Peyer's patch (tissue), 4 donors: ENCODE measurements at regions not wholly inside any gene's neighbourhood (a gene's known extent, or its start where the extent isn't known, plus 50 kb on each side); places are given as distances from the start of the nearest gene placed in this dataset.

Source experiments
- DNase-seq, 3 donors: peaks; one replicate each; pipeline ENCODE4 v3.0.0-alpha.2; 2017 to 2019
- H3K27ac ChIP-seq, 4 donors: fragments of 200-600 bp; sonication (generic); one replicate each; pipeline ENCODE4 v1.5.1; 2016 to 2019
- H3K27me3 ChIP-seq, 2 donors: fragments of 200-600 bp; sonication (generic); one replicate each; pipeline ENCODE4 v1.5.1; 2019
- H3K36me3 ChIP-seq, 3 donors: fragments of 200-600 bp; sonication (generic); one replicate each; pipeline ENCODE4 v1.5.1; 2016 to 2019
- H3K4me1 ChIP-seq, 4 donors: fragments of 200-600 bp; sonication (generic); one replicate each; pipeline ENCODE4 v1.5.1; 2016 to 2019
- H3K4me3 ChIP-seq, 4 donors: fragments of 200-600 bp; sonication (generic); 1 replicate in 3 of 4; 2 replicates in 1 of 4; pipeline ENCODE4 v1.5.1; 2016 to 2019; ENCODE audit warnings: mild to moderate bottlenecking in 1 of 4
- H3K9me3 ChIP-seq, 4 donors: fragments of 200-600 bp; sonication (generic); one replicate each; pipeline ENCODE4 v1.5.1; 2016 to 2019; ENCODE audit warnings: mild to moderate bottlenecking in 1 of 4
- POLR2A ChIP-seq, 2 donors: fragments of 450-650 bp; IDR thresholded peaks; one replicate each; pipeline ENCODE4 v1.5.1; 2017; ENCODE audit warnings: antibody characterized with exemption in 2 of 2, mild to moderate bottlenecking in 2 of 2, moderate library complexity in 2 of 2
- TF ChIP-seq, protein P1 (sequence below), 6 experiments: fragments of 450-650 bp in 4 of 6; fragments of 200-600 bp in 2 of 6; sonication (generic) in 1 of 6; IDR thresholded peaks; one replicate each; pipeline ENCODE4 v1.5.1; 2017 to 2019; ENCODE audit warnings: antibody characterized with exemption in 6 of 6, mild to moderate bottlenecking in 3 of 6, moderate library complexity in 1 of 6

DNA sequence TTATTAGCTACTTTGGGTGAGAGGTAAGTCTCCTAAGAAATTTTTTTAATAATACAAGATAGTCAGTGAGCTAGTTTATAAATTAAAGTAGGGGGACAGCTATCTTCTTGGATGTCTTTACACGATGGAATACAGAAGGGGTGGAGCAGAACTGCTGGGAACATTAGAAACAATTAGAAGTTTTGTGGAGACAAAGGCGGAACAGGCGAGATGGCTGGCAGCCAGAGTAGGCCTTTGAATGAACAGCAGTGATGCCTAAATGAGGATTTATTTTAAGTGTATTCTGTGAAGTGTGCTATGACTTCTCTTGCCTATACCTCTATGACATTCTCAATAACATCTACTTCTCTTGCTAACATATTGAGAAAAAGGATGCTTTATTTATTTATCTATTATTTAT lies 1345.3 kb upstream of the SEL1L start:
- no peak for TF ChIP-seq POLR2A (IDR thresholded peaks at IDR 0.05)
- TF ChIP-seq, protein P1, sequence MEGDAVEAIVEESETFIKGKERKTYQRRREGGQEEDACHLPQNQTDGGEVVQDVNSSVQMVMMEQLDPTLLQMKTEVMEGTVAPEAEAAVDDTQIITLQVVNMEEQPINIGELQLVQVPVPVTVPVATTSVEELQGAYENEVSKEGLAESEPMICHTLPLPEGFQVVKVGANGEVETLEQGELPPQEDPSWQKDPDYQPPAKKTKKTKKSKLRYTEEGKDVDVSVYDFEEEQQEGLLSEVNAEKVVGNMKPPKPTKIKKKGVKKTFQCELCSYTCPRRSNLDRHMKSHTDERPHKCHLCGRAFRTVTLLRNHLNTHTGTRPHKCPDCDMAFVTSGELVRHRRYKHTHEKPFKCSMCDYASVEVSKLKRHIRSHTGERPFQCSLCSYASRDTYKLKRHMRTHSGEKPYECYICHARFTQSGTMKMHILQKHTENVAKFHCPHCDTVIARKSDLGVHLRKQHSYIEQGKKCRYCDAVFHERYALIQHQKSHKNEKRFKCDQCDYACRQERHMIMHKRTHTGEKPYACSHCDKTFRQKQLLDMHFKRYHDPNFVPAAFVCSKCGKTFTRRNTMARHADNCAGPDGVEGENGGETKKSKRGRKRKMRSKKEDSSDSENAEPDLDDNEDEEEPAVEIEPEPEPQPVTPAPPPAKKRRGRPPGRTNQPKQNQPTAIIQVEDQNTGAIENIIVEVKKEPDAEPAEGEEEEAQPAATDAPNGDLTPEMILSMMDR (IDR thresholded peaks at IDR 0.05) = no peak
- DNase-seq = no peak
- H3K27me3 ChIP-seq = no peaks in the 10 kb centered on the region
- peaks cover 0 to 3% (median 0%) of the 10 kb centered on the region in 4 donors for H3K9me3 ChIP-seq
- no peaks in the 10 kb centered on the region for H3K4me1 ChIP-seq
- no peak overlapping the region for H3K4me3 ChIP-seq
- no peaks in the 10 kb centered on the region for H3K36me3 ChIP-seq
- H3K27ac ChIP-seq = no peak overlapping the region

DNA sequence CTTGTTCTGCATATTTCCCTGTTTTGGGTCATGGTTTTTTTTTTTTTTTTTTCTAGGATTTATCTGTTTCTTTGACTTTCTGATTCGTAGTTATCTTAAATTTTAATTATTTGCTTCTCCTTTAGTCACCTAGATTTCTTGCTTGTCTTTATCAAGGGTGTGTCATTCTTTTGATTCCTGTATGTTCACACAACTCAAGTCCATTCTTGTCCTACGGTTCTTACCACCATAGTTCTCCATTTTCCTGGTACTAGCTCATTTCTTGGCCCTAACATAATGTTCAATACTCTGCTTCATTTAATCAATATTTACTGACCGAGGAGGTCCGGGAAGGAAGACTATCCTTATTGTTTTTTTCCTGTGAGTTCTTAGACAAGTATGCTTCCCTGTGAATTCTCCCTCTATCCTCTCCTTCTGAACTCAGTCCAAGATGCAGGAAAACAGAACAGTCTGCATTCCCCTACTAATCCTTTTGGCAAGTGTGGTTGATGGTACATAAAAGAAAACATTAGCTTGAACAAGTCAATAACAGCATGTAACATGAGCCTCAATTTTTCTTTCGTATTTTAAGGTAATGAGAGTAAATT lies 1346.4 kb upstream of the SEL1L start:
- H3K4me3 ChIP-seq = no peak overlapping the region
- H3K4me1 ChIP-seq = no peaks in the 10 kb centered on the region
- no peak for TF ChIP-seq POLR2A (IDR thresholded peaks at IDR 0.05)
- TF ChIP-seq, protein P1 (IDR thresholded peaks at IDR 0.05) = no peak
- H3K27me3 ChIP-seq = no peaks in the 10 kb centered on the region
- H3K9me3 ChIP-seq = peaks cover 0 to 3% (median 0%) of the 10 kb centered on the region in 4 donors
- no peak overlapping the region for H3K27ac ChIP-seq
- no peak for DNase-seq
- no peaks in the 10 kb centered on the region for H3K36me3 ChIP-seq

DNA sequence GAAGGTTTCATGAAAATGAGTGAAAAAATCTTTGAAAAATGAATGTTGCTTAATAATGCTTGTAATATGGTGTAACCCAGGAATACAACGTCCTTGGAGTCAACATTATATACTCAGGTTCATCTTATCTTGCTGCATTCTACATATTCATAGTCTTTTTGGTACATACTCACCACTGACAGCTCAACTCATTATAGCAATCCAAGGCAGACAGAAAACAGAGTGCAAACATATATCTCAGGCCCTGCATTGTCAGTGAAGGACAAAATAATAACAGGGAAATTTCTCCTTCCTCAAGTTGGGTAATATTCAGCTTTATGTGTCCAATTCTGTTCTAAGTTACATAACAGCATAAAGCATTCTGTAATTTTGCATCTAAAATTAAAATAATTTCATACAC lies 1353.0 kb upstream of the SEL1L start:
- Histone ChIP-seq H3K27ac (no peak overlapping the region), H3K9me3 (no peaks in the 10 kb centered on the region), H3K36me3 (no peaks in the 10 kb centered on the region), H3K27me3 (no peaks in the 10 kb centered on the region), H3K4me3 (no peak overlapping the region), H3K4me1 (no peaks in the 10 kb centered on the region)
- TF ChIP-seq, protein P1 (IDR thresholded peaks at IDR 0.05) = no peak
- no peak for TF ChIP-seq POLR2A (IDR thresholded peaks at IDR 0.05)
- DNase-seq = no peak

DNA sequence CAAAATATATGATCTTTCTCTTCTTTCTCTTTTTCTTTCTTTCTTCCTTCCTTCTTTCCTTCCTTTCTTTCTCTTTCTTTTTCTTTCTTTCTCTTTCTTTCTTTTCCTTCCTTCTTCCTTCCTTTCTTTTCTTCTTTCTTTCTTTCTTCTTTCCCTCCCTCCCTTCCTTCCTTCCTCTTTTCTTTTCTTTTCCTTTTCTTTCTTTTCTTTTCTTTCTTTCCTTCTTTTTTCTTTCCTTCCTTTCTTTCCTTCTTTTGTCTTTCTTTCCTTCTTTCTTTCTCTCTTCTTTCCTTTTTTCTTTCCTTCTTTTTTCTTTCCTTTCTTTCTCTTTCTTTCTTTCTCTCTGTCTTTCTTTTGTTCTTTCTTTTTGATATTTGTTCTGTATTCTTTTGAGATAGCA lies 1356.0 kb upstream of the SEL1L start:
- H3K27ac ChIP-seq = no peak overlapping the region
- no peak for DNase-seq
- no peak for TF ChIP-seq POLR2A (IDR thresholded peaks at IDR 0.05)
- TF ChIP-seq, protein P1 (IDR thresholded peaks at IDR 0.05) = no peak
- H3K4me3 ChIP-seq = no peak overlapping the region
- H3K9me3 ChIP-seq = no peaks in the 10 kb centered on the region
- no peaks in the 10 kb centered on the region for H3K4me1 ChIP-seq
- H3K27me3 ChIP-seq = no peaks in the 10 kb centered on the region
- no peaks in the 10 kb centered on the region for H3K36me3 ChIP-seq

DNA sequence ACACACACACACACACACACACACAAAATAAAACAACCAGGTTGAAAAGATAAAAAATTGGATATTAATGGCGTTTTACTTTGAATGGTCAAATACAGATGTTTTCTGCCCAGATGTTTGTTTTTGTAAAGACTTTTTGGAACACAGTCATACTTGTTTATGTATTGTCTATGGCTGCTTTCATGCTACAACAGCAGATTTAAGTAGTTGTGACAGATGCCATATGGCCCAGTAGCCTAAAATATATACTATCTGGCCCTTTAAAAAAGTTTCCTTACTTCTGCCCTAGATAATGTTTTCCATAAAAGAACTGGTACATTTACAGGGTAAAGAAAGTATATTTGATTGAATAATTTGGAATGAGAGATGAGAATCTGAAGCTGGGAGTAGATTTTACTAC lies 1362.8 kb upstream of the SEL1L start:
- Histone ChIP-seq H3K27ac (no peak overlapping the region), H3K4me1 (no peaks in the 10 kb centered on the region), H3K36me3 (no peaks in the 10 kb centered on the region), H3K27me3 (no peaks in the 10 kb centered on the region), H3K4me3 (no peak overlapping the region), H3K9me3 (no peaks in the 10 kb centered on the region)
- no peak for TF ChIP-seq POLR2A (IDR thresholded peaks at IDR 0.05)
- TF ChIP-seq, protein P1 (IDR thresholded peaks at IDR 0.05) = no peak
- DNase-seq = no peak
